SK-N-SH treated with all-trans-retinoic acid at 6 μM for 48 hours (cell line): ENCODE measurements at regions not wholly inside any gene's neighbourhood (a gene's known extent, or its start where the extent isn't known, plus 50 kb on each side); places are given as distances from the start of the nearest gene placed in this dataset.

Source experiments
- ATAC-seq: fragments of 200-7000 bp; cut with Tn5 transposase; 3 replicates; pipeline ENCODE4 v1.9.1; 2020; ENCODE audit warnings: mild to moderate bottlenecking, moderate library complexity
- ARNTL ChIP-seq: fragments of 450-650 bp; formaldehyde crosslinking; IDR thresholded peaks from 2 replicates; pipeline ENCODE4 v1.5.0; 2020; ENCODE audit warnings: low read depth, mild to moderate bottlenecking, moderate library complexity, borderline replicate concordance
- BACH2 ChIP-seq: fragments of 250-450 bp; sonication (Bioruptor Pico); IDR thresholded peaks from 2 replicates; pipeline ENCODE4 v1.9.0; 2021; ENCODE audit warnings: mild to moderate bottlenecking, borderline replicate concordance
- CREB5 ChIP-seq: fragments of 250-450 bp; sonication (Bioruptor Pico); IDR thresholded peaks from 2 replicates; pipeline ENCODE4 v1.5.1; 2020; ENCODE audit warnings: low read depth, mild to moderate bottlenecking, moderate library complexity
- CSDC2 ChIP-seq: fragments of 250-450 bp; sonication (Bioruptor Pico); IDR thresholded peaks from 2 replicates; pipeline ENCODE4 v1.5.0; 2020; ENCODE audit warnings: mild to moderate bottlenecking, moderate library complexity
- ESRRG ChIP-seq: fragments of 250-450 bp; sonication (Bioruptor Pico); IDR thresholded peaks from 2 replicates; pipeline ENCODE4 v1.6.1; 2021; ENCODE audit warnings: mild to moderate bottlenecking
- GLIS3 ChIP-seq: fragments of 250-450 bp; sonication (Bioruptor Pico); IDR thresholded peaks from 2 replicates; pipeline ENCODE4 v1.5.0; 2020; ENCODE audit warnings: mild to moderate bottlenecking, moderate library complexity
- OSR1 ChIP-seq: fragments of 250-450 bp; sonication (Bioruptor Pico); IDR thresholded peaks from 2 replicates; pipeline ENCODE4 v1.8.0; 2022; ENCODE audit warnings: moderate library complexity, mild to moderate bottlenecking, inconsistent platforms
- PATZ1 ChIP-seq: fragments of 250-450 bp; sonication (Bioruptor Pico); IDR thresholded peaks from 2 replicates; pipeline ENCODE4 v1.8.0; 2020; ENCODE audit warnings: mild to moderate bottlenecking, moderate library complexity, borderline replicate concordance
- POU6F1 ChIP-seq: fragments of 250-450 bp; sonication (Bioruptor Pico); IDR thresholded peaks from 2 replicates; pipeline ENCODE4 v1.8.0; 2021; ENCODE audit warnings: low read depth, mild to moderate bottlenecking, moderate library complexity, borderline replicate concordance
- PPARA ChIP-seq: fragments of 250-450 bp; sonication (Bioruptor Pico); IDR thresholded peaks from 2 replicates; pipeline ENCODE4 v1.5.0; 2020; ENCODE audit warnings: mild to moderate bottlenecking, borderline replicate concordance
- RARB ChIP-seq: fragments of 250-450 bp; sonication (Bioruptor Pico); IDR thresholded peaks from 2 replicates; pipeline ENCODE4 v1.8.0; 2021; ENCODE audit warnings: mild to moderate bottlenecking, moderate library complexity
- SNAI2 ChIP-seq: fragments of 250-450 bp; sonication (Bioruptor Pico); IDR thresholded peaks from 2 replicates; pipeline ENCODE4 v1.5.0; 2020; ENCODE audit warnings: mild to moderate bottlenecking, moderate library complexity
- TCF4 ChIP-seq: fragments of 250-450 bp; sonication (Bioruptor Pico); IDR thresholded peaks from 2 replicates; pipeline ENCODE4 v1.8.0; 2021; ENCODE audit warnings: mild to moderate bottlenecking, moderate library complexity, borderline replicate concordance
- TOX ChIP-seq: fragments of 250-450 bp; sonication (Bioruptor Pico); IDR thresholded peaks from 2 replicates; pipeline ENCODE4 v1.8.0; 2021; ENCODE audit warnings: mild to moderate bottlenecking, moderate library complexity, borderline replicate concordance
- TSHZ2 ChIP-seq: fragments of 250-450 bp; sonication (Bioruptor Pico); IDR thresholded peaks from 2 replicates; pipeline ENCODE4 v1.5.0; 2020; ENCODE audit warnings: mild to moderate bottlenecking, moderate library complexity
- ZC3H10 ChIP-seq: fragments of 250-450 bp; sonication (Bioruptor Pico); IDR thresholded peaks from 2 replicates; pipeline ENCODE4 v1.5.1; 2021; ENCODE audit warnings: mild to moderate bottlenecking, moderate library complexity
- ZFP3 ChIP-seq: fragments of 250-450 bp; sonication (Bioruptor Pico); IDR thresholded peaks from 2 replicates; pipeline ENCODE4 v1.5.0; 2020; ENCODE audit warnings: mild to moderate bottlenecking, moderate library complexity
- ZFP30 ChIP-seq: fragments of 450-650 bp; formaldehyde crosslinking; IDR thresholded peaks from 2 replicates; pipeline ENCODE4 v1.5.0; 2022; ENCODE audit warnings: mild to moderate bottlenecking, moderate library complexity
- ZNF565 ChIP-seq: fragments of 450-650 bp; formaldehyde crosslinking; conservative IDR thresholded peaks from 2 replicates; pipeline ENCODE4 v1.5.0; 2020; ENCODE audit warnings: low read depth, mild to moderate bottlenecking, moderate library complexity
- ZNF8 ChIP-seq: fragments of 450-650 bp; formaldehyde crosslinking; IDR thresholded peaks from 2 replicates; pipeline ENCODE4 v1.5.0; 2020; ENCODE audit warnings: mild to moderate bottlenecking, moderate library complexity
- TF ChIP-seq, protein P1 (sequence below): fragments of 250-450 bp; sonication (Bioruptor Pico); IDR thresholded peaks from 2 replicates; pipeline ENCODE4 v1.5.1; 2021; ENCODE audit warnings: mild to moderate bottlenecking, moderate library complexity

DNA sequence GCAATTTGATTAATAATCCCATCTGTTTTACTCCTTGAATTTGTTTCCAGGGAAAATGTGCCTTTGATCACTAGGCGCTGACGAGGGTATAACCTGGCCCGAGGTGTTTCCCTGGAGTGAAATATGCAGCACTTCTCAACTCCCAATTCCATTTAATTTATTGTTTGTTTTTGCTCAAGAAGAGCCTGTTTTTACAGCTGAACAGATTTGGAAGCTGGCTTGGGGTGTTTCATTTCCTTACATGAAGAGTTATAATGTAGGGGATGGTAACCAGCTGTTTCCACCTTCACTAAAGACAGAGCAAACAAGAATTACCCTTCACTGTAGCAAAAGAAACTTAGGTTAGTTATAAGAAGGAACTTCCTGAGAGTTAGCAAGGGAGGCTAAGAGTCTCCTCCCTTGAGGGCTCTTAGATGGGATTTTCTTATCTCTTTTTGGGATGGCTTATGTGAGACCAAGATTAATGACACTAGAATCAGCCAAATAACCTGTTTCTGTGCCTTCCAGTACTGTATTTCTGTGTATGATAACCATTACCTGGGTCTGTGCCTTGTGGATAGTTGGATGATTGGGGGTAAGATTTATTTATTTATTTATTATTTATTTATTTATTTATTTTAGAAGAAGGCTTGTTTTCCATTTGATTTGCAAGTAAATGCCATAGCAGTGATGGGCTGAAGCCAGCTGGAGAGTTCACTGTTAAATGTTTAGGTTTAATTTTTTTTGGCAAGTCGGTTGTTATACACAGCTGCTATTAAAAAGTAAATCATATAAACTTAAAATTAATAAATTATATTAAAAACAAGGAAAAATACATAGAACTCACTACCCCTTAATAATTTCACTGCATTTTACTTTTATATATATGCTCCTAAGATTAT lies 162.2 kb upstream of the BMP2 start:
- no peak for TF ChIP-seq ZFP3
- TF ChIP-seq CSDC2 = no peak
- TF ChIP-seq RARB = no peak
- TF ChIP-seq ARNTL (CRISPR knock-in tag) = no peak
- no peak for TF ChIP-seq GLIS3 (CRISPR knock-in tag)
- no peak for TF ChIP-seq OSR1 (CRISPR knock-in tag)
- TF ChIP-seq PATZ1 (CRISPR knock-in tag) = no peak
- no peak for TF ChIP-seq TCF4
- TF ChIP-seq CREB5 = no peak
- no peak for TF ChIP-seq ZNF8 (CRISPR knock-in tag)
- no peak for TF ChIP-seq ZNF565
- no peak for TF ChIP-seq ZC3H10
- no peak for TF ChIP-seq BACH2 (CRISPR knock-in tag)
- no peak for ATAC-seq

- TF ChIP-seq BACH2 (CRISPR knock-in tag) = no peak
- TF ChIP-seq TCF4 = no peak
- TF ChIP-seq, protein P1, sequence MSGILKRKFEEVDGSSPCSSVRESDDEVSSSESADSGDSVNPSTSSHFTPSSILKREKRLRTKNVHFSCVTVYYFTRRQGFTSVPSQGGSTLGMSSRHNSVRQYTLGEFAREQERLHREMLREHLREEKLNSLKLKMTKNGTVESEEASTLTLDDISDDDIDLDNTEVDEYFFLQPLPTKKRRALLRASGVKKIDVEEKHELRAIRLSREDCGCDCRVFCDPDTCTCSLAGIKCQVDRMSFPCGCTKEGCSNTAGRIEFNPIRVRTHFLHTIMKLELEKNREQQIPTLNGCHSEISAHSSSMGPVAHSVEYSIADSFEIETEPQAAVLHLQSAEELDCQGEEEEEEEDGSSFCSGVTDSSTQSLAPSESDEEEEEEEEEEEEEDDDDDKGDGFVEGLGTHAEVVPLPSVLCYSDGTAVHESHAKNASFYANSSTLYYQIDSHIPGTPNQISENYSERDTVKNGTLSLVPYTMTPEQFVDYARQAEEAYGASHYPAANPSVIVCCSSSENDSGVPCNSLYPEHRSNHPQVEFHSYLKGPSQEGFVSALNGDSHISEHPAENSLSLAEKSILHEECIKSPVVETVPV (CRISPR knock-in tag) = no peak
- TF ChIP-seq ZC3H10 = no peak
- no peak for TF ChIP-seq RARB
- TF ChIP-seq ZNF565 = no peak
- TF ChIP-seq POU6F1 = no peak
- TF ChIP-seq ESRRG = no peak
- no peak for TF ChIP-seq ZFP30 (CRISPR knock-in tag)
- no peak for TF ChIP-seq OSR1 (CRISPR knock-in tag)
- no peak for TF ChIP-seq CSDC2
- TF ChIP-seq ZNF8 (CRISPR knock-in tag) = no peak
- TF ChIP-seq PATZ1 (CRISPR knock-in tag) = no peak
- no peak for TF ChIP-seq ARNTL (CRISPR knock-in tag)
- no peak for TF ChIP-seq SNAI2
- TF ChIP-seq PPARA = no peak
- TF ChIP-seq, all 23 proteins: peak for 0
- ATAC-seq = no peak
Observed at GRCh38 chr20:6604179-6604578, 163.3 kb upstream of the BMP2 start.

GRCh38 chr20:6599876-6600735 lies 167.4 kb upstream of the BMP2 start:
- ATAC-seq = no peak
- TF ChIP-seq TSHZ2 (CRISPR knock-in tag) (no peak), GLIS3 (CRISPR knock-in tag) (no peak), CREB5 (no peak), RARB (no peak), ZFP30 (CRISPR knock-in tag) (no peak), ZNF565 (no peak), POU6F1 (no peak), OSR1 (CRISPR knock-in tag) (no peak), TOX (CRISPR knock-in tag) (no peak)
